ENCODE measurements at regions not wholly inside any gene's neighbourhood (a gene's known extent, or its start where the extent isn't known, plus 50 kb on each side); places are given as distances from the start of the nearest gene placed in this dataset.

GRCh38 chr7:156107957-156108356, 295.7 kb upstream of the SHH start:
- TF ChIP-seq POLR2AphosphoS5 (IDR thresholded peaks at IDR 0.05; ENCODE audit: low read depth, low read length) (no peak), POLR2A (IDR thresholded peaks at IDR 0.05; ENCODE audit: low read depth, low read length) (no peak)

Data from GM12892 (cell line).